H9 (cell line): ENCODE measurements at regions not wholly inside any gene's neighbourhood (a gene's known extent, or its start where the extent isn't known, plus 50 kb on each side); places are given as distances from the start of the nearest gene placed in this dataset.

ENCODE experiments used
- DNase-seq: peaks from one replicate; pipeline ENCODE4 v3.0.0-alpha.2; 2017
- H2AFZ ChIP-seq: one replicate; pipeline ENCODE4 v1.6.1; 2013; ENCODE audit warnings: mild to moderate bottlenecking, low read length, control low read depth, moderate library complexity
- H2AK5ac ChIP-seq: 2 replicates; pipeline ENCODE4 v1.6.1; 2013; ENCODE audit warnings: low read length, control low read depth, mixed read lengths; ENCODE audit not compliant: insufficient read length
- H2BK120ac ChIP-seq: one replicate; pipeline ENCODE4 v1.6.1; 2013; ENCODE audit warnings: low read depth, mild to moderate bottlenecking, low read length, control low read depth, inconsistent platforms; ENCODE audit not compliant: poor library complexity, severe bottlenecking
- H2BK12ac ChIP-seq: 2 replicates; pipeline ENCODE4 v1.6.1; 2013; ENCODE audit warnings: low read length, control low read depth, mixed read lengths, low read depth; ENCODE audit not compliant: insufficient read length
- H2BK15ac ChIP-seq: 2 replicates; pipeline ENCODE4 v1.6.1; 2013; ENCODE audit warnings: low read depth, low read length, control low read depth
- H2BK20ac ChIP-seq: one replicate; pipeline ENCODE4 v1.6.1; 2013; ENCODE audit warnings: low read depth, mild to moderate bottlenecking, low read length, control low read depth, inconsistent platforms; ENCODE audit not compliant: poor library complexity, severe bottlenecking
- H2BK5ac ChIP-seq: 2 replicates; pipeline ENCODE4 v1.6.1; 2013; ENCODE audit warnings: low read length, control low read depth, mixed read lengths; ENCODE audit not compliant: insufficient read length
- H3K14ac ChIP-seq: 2 replicates; pipeline ENCODE4 v1.6.1; 2013; ENCODE audit warnings: low read length, control low read depth; ENCODE audit not compliant: insufficient read depth
- H3K18ac ChIP-seq: 2 replicates; pipeline ENCODE4 v1.6.1; 2013; ENCODE audit warnings: low read depth, mild to moderate bottlenecking, mixed read lengths, low read length, control low read depth; ENCODE audit not compliant: insufficient read length
- H3K23ac ChIP-seq: 2 replicates; pipeline ENCODE4 v1.6.1; 2013; ENCODE audit warnings: low read length, control low read depth, mixed read lengths, low read depth; ENCODE audit not compliant: insufficient read length
- H3K23me2 ChIP-seq: 2 replicates; pipeline ENCODE4 v1.6.1; 2013; ENCODE audit warnings: low read depth, mild to moderate bottlenecking, mixed read lengths, low read length, control low read depth; ENCODE audit not compliant: insufficient read length, poor library complexity, severe bottlenecking
- H3K27ac ChIP-seq: 2 replicates; pipeline ENCODE4 v1.5.1; 2013; ENCODE audit warnings: low read length, control low read depth, mixed read lengths, low read depth; ENCODE audit not compliant: insufficient read length
- H3K27me3 ChIP-seq: 2 replicates; pipeline ENCODE4 v1.6.1; 2013; ENCODE audit warnings: low read length, control low read depth, inconsistent platforms; ENCODE audit not compliant: insufficient read depth
- H3K4ac ChIP-seq: 2 replicates; pipeline ENCODE4 v1.6.1; 2013; ENCODE audit warnings: low read depth, mild to moderate bottlenecking, control low read depth, inconsistent platforms, low read length, moderate library complexity
- H3K4me1 ChIP-seq: 2 replicates; pipeline ENCODE4 v1.6.1; 2013; ENCODE audit warnings: low read length, control low read depth, inconsistent platforms; ENCODE audit not compliant: insufficient read depth
- H3K4me2 ChIP-seq: 2 replicates; pipeline ENCODE4 v1.6.1; 2013; ENCODE audit warnings: low read length, control low read depth, mixed read lengths; ENCODE audit not compliant: insufficient read length, insufficient read depth
- H3K56ac ChIP-seq: 2 replicates; pipeline ENCODE4 v1.6.1; 2013; ENCODE audit warnings: low read depth, mild to moderate bottlenecking, mixed read lengths, low read length, control low read depth; ENCODE audit not compliant: insufficient read length
- H3K79me1 ChIP-seq: 2 replicates; pipeline ENCODE4 v1.6.1; 2013; ENCODE audit warnings: low read depth, mild to moderate bottlenecking, moderate library complexity, low read length, control low read depth, inconsistent platforms; ENCODE audit not compliant: insufficient read depth, poor library complexity, severe bottlenecking
- H3K79me2 ChIP-seq: 2 replicates; pipeline ENCODE4 v1.6.1; 2013; ENCODE audit warnings: low read length, control low read depth, inconsistent platforms; ENCODE audit not compliant: insufficient read depth
- H3K9ac ChIP-seq: 2 replicates; pipeline ENCODE4 v1.6.1; 2013; ENCODE audit warnings: low read length, control low read depth, mixed read lengths; ENCODE audit not compliant: insufficient read length; ENCODE audit errors: extremely low read depth
- H3K9me3 ChIP-seq: one replicate; pipeline ENCODE4 v1.6.1; 2013; ENCODE audit warnings: low read depth, low read length, inconsistent platforms; ENCODE audit not compliant: control insufficient read depth
- H3T11ph ChIP-seq: one replicate; pipeline ENCODE4 v1.6.1; 2013; ENCODE audit warnings: mild to moderate bottlenecking, low read length, control low read depth, inconsistent platforms
- H4K20me1 ChIP-seq: one replicate; pipeline ENCODE4 v1.6.1; 2013; ENCODE audit not compliant: control insufficient read depth, insufficient read length, insufficient read depth
- H4K5ac ChIP-seq: 2 replicates; pipeline ENCODE4 v1.6.1; 2013; ENCODE audit warnings: low read depth, mild to moderate bottlenecking, mixed read lengths, low read length, control low read depth; ENCODE audit not compliant: insufficient read length
- H4K8ac ChIP-seq: replicated peaks from 2 replicates; pipeline ENCODE4 v1.6.1; 2013; ENCODE audit warnings: low read length, control low read depth, mixed read lengths, low read depth; ENCODE audit not compliant: insufficient read length
- H4K91ac ChIP-seq: 2 replicates; pipeline ENCODE4 v1.6.1; 2013; ENCODE audit warnings: low read depth, mild to moderate bottlenecking, moderate library complexity, mixed read lengths, low read length, control low read depth; ENCODE audit not compliant: insufficient read length
- H3K27ac Mint-ChIP-seq, 3 experiments: 2 replicates in 2 of 3; 3 replicates in 1 of 3; pipeline ENCODE4 v1.8.0; 2020 to 2021; ENCODE audit warnings: mixed read lengths in 3 of 3, mild to moderate bottlenecking in 1 of 3, moderate library complexity in 1 of 3
- H3K27me3 Mint-ChIP-seq: 2 replicates; pipeline ENCODE4 v1.8.0; 2021; ENCODE audit warnings: low read depth, mild to moderate bottlenecking, moderate library complexity, mixed read lengths
- H3K36me3 Mint-ChIP-seq, 3 experiments: 2 replicates in 2 of 3; 3 replicates in 1 of 3; pipeline ENCODE4 v1.8.0; 2020 to 2021; ENCODE audit warnings: low read depth in 3 of 3, mixed read lengths in 3 of 3; ENCODE audit not compliant: insufficient read depth in 1 of 3
- H3K4me1 Mint-ChIP-seq, 2 experiments: 2 replicates each; pipeline ENCODE4 v1.8.0; 2020; ENCODE audit warnings: mixed read lengths in 2 of 2
- H3K4me3 Mint-ChIP-seq, 2 experiments: 2 replicates in 1 of 2; 3 replicates in 1 of 2; pipeline ENCODE4 v1.8.0; 2020 to 2021; ENCODE audit warnings: mild to moderate bottlenecking in 2 of 2, mixed read lengths in 2 of 2, moderate library complexity in 1 of 2
- H3K9me3 Mint-ChIP-seq, 2 experiments: 2 replicates in 1 of 2; 3 replicates in 1 of 2; pipeline ENCODE4 v1.8.0; 2020; ENCODE audit warnings: mild to moderate bottlenecking in 2 of 2, mixed read lengths in 2 of 2, moderate library complexity in 1 of 2
- CTCF ChIP-seq: fragments of 200-600 bp; sonication (generic); conservative IDR thresholded peaks from 3 replicates; pipeline ENCODE4 v1.8.0; 2021; ENCODE audit warnings: antibody characterized with exemption, mild to moderate bottlenecking
- WGBS: extraction: QIAGEN DNeasy Blood & Tissue Kit; methylation state at CpG from one replicate; pipeline ENCODE4 v1.1.7; 2013; ENCODE audit warnings: missing lambda C conversion rate, low lambda C conversion rate, mixed read lengths; ENCODE audit not compliant: insufficient read length; ENCODE audit errors: extremely low coverage; 5-methylcytosine and 5-hydroxymethylcytosine counted together

GRCh38 chr7:153445641-153446040, 606.6 kb upstream of the DPP6 start:
- H3K56ac ChIP-seq: no peak overlapping the region
- H3K23me2 ChIP-seq: no peaks in the 10 kb centered on the region
- H3K4me3 Mint-ChIP-seq: no peak overlapping the region
- no peak overlapping the region for H4K91ac ChIP-seq
- H4K5ac ChIP-seq: no peak overlapping the region
- no peak overlapping the region for H3K9ac ChIP-seq
- H4K20me1 ChIP-seq: no peaks in the 10 kb centered on the region
- peaks cover 20 to 49% of the 10 kb centered on the region in 2 experiments for H3K9me3 Mint-ChIP-seq
- H2BK15ac ChIP-seq: no peak overlapping the region
- no peaks in the 10 kb centered on the region for H3K4me1 Mint-ChIP-seq
- H3T11ph ChIP-seq: no peak overlapping the region
- no peaks in the 10 kb centered on the region for H3K27me3 ChIP-seq
- H3K4ac ChIP-seq: no peak overlapping the region
- no peak overlapping the region for H3K4me2 ChIP-seq
- no peaks in the 10 kb centered on the region for H3K79me1 ChIP-seq
- H3K27ac ChIP-seq: no peak overlapping the region
- TF ChIP-seq CTCF: no peak
- H2BK20ac ChIP-seq: no peak overlapping the region
- H2AK5ac ChIP-seq: no peak overlapping the region
- H2AFZ ChIP-seq: no peak overlapping the region
- H4K8ac ChIP-seq: no peak overlapping the region
- no peak for DNase-seq
- H3K27me3 Mint-ChIP-seq: peaks cover 4% of the 10 kb centered on the region; the same call in 1 of the 2 replicates
- H3K14ac ChIP-seq: no peak overlapping the region
- no peaks in the 10 kb centered on the region for H3K79me2 ChIP-seq
- H3K9me3 ChIP-seq: peaks cover 29% of the 10 kb centered on the region
- H2BK120ac ChIP-seq: no peak overlapping the region
- H3K36me3 Mint-ChIP-seq: peaks cover 0 to 23% (median 3%) of the 10 kb centered on the region in 3 experiments; a peak in 6 of 7 replicates
- no peak overlapping the region for H3K18ac ChIP-seq
- no CpG with 5 or more reads among the region's 5 CpGs for WGBS
- H2BK5ac ChIP-seq: no peak overlapping the region
- no peak overlapping the region for H3K23ac ChIP-seq
- no peak overlapping the region for H3K27ac Mint-ChIP-seq
- no peak overlapping the region for H2BK12ac ChIP-seq
- H3K4me1 ChIP-seq: no peaks in the 10 kb centered on the region
